HG03575 (cell line): ENCODE measurements at regions not wholly inside any gene's neighbourhood (a gene's known extent, or its start where the extent isn't known, plus 50 kb on each side); places are given as distances from the start of the nearest gene placed in this dataset.
A peak's percentile ranks its signal among the peaks of the same experiment; 100 is the strongest.
"Not testable (repeated sequence)": the region's sequence is repeated elsewhere in the genome, so short reads cannot be mapped to it uniquely, and the experiment has no call there.

Source experiments
- ATAC-seq: cut with Tn5 transposase; IDR thresholded peaks from one replicate; pipeline ENCODE4 v1.9.1; 2021; ENCODE audit not compliant: unreplicated experiment, insufficient number of reproducible peaks, low FRiP score; ENCODE audit errors: extremely low read depth

DNA sequence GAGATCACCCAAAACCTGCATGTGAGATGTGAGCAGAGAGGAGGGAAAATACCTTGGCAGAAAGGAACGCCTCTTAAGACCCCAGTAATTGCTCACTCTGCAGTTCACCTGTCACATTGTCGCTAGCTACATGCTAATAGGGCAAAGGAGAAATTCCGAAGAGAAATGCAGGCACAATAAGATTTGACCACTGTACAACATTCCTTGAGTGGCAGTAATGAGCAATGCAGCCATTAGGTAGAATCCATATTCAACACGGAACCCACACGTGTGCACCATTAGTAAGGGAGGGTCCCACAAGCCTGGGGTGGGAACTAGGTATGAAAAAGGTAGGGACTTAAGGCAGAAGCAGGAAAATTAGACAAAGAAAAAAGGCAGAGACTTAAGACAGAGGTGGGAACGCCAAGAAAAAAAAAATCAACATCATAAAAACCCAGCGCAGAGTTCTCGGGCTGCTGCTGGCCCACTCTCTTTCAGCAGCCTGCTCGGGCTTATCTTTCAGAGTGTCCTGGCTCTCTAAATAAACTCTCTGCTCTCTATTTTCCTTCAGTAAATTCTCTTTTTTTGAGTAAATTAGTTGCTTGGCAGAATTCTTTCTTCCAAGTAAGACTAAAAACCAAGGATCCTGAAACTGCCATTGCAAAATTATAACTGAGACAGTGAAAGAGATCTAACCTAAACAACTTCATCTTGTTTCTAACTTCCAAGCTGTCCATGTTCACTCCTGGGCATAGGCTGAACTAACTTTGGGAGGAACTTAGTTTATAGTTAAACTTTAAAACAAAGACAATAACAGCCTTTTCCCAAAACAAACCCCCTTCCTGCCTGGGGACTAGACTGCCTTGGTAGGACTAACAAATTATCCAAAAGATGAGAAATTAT is 116.5 kb downstream of the CD24 start:
- no peak for ATAC-seq

DNA sequence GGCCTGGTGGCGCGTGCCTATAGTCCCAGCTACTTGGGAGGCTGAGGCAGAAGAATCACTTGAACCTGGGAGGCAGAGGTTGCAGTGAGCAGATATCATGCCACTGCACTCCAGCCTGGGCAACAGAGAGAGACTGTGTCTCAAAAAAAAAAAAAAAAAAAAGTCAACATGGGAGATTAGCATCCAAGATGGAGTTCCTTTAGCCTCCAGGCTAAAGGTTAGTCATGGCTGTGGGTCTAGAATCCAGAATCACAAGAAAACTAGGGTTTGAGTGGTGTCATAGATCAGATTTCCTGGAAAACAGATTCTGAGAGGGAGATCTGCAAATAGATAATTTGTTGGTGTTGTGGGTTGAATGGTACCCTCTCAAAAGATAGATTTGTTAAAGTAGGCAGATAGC is 117.2 kb downstream of the CD24 start:
- ATAC-seq, result not testable (repeated sequence)

DNA sequence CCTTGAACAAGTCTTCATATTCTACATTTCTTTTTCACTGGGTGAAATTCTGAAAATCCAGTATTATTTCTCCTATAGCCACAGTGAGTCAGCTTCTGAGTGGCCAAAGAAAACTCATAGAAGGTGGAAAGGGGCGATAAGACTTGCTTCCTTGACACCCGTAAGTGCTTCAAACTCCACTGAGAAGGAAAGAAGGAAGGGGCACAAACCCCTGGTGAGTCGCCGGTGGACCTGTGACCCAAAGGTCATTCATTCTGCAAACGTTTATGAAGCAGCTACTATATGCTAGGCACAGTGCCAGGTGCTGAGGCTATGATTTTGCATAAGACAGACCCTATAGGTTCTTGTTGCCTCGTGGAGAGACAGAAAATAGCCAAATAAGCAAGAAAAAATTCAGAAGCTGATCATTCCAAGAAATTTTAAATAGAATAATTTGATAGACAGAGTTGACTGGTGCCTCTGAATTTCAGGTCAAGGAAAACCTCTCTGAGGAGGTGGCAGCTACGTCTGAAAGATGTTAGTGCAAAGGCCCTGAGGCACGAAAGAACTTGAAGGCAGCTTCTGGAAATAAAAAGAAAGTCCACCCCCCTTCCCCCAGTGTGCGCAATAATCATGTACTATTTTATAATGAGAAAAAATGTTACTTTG is 118.2 kb downstream of the CD24 start:
- ATAC-seq, result no peak

DNA sequence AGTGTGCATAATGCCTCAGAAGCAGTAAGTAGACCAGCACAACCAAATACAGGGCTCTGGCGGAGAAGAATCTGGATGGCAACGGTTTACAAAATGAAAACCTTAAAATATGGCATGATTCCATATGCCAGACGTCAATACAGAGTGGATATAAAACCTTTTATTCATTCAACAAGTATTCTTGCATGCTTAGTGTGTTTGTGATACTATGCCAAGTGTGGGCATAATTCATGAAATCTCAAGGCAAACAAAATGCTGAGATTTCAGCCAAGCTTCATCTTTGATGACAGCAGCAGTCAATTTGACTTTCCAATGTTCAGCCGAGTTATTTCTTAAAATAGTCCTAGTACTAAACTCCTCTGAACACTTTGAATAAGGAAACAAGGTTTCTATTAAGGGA is 119.4 kb downstream of the CD24 start:
- no peak for ATAC-seq

DNA sequence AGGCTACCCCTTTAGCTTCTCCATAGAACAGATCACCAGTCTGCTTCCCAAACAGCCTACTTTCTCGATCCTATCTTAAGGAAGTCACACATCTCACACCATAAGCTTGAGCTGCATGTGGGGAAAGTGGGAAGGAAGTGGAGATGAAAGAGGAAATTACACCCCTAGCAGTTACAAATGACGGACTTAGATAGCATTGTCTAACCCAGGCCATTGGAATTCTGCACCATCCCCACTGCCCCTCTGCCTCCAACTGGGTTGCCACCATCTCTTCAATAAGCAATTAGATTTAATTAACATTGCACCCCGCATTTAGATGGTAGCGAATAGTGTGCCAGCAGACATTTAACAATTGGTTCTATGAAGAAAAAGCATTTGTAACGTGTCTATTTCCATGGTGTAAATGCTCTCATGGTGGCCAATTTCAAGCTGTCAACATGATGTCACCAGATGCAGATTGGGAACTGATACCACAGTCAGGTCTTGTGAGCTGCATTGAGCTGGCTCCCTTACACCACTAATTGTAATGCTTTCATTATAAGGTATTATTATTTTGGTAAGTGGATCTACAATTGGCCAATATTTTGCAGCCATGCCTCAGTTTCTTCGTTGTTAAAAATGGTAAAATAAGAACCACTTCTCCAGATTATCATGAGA is 124.7 kb downstream of the CD24 start:
- no peak for ATAC-seq

DNA sequence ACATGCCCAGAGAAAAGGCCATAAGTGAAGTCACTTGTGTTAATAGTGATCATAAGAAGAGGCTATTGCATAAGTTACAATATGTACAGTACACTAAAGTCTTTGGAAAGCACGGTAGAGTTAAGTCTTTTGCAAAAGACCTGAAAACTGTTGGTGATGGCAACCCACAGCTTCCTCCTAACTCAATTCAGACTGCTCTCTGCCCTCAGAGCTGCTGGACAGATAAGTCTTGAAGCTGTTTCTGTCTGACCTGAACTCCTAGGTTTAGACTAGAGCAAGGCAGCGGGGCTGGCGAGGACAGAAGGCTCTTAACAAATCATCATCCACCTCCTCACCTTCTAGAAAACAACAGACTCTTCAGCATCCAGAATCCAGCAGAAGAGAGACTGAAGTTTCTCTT is 125.4 kb downstream of the CD24 start:
- ATAC-seq, result no peak

DNA sequence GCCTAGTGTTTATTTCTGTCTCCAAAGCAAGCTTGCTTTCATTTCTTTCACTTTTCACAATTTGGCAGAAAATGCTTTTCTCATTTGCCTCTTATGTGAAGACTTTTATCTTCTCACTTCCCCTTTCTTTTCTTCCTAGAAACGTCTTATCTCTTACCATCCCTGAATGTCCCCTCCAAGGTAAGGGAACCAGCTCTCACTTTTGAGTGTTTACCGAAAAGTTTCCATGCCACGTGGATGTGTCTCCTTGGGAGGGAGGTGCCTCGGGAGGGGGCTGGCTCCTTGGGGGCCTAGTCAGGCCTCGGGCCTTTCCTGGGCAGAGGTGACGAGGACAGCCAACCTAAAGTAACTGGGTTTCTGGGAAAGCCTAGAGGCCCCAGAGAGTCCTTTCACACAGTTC is 127.4 kb downstream of the CD24 start:
- ATAC-seq, result no peak

DNA sequence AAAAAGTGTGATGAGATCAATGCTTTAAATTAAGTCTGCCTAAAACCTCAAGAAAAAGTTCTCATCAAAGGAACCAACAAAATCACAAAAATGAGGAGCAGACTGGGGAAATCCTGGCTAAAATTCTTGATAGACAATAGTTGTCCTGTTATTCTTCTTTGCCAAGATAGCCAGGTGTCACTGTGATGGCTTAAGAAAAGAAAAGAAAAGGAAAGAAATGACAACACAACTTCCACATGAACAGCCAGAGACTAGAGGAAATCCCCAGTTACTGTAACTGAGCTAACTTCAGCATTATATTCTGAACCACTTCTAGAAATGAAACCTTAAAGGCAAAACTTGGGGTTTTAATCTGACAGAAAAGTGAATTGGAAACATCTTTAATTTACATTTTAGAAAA is 129.6 kb downstream of the CD24 start:
- ATAC-seq, result peak; percentile 54

DNA sequence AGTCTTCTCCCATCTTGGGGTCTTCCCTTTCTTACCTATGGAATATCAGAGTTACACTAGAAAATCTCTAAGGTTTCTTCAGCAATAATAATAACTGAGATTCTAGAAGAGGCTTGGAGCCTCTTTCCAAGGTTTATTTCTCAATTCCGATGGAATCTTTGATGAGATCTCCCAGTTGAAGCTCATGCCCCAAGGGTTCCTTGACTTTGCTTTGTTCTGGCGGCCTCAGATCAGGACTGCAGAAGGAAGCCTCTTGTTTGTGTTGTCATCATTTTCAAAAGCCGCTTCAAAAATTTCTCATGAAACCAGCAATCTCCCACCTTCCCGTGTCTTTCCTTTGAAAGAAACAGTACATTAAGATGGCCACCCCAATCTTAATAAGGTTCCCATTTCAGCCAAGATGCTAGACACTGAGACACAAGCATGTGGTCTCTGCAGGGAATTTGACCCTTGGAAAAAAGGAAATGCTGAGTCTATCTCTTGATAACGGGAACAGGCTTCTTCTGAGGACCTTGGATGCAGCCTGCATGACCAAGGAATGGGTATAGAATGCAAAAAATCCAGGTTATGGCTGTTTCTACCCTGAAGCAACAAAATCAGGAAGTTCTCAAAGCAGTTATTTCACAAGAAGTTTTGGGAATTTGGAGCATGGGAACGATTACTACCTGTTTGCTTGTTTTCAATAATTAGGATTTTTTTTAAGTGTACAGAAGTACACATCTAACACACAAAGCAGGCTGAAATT is 141.6 kb downstream of the CD24 start:
- no peak for ATAC-seq

DNA sequence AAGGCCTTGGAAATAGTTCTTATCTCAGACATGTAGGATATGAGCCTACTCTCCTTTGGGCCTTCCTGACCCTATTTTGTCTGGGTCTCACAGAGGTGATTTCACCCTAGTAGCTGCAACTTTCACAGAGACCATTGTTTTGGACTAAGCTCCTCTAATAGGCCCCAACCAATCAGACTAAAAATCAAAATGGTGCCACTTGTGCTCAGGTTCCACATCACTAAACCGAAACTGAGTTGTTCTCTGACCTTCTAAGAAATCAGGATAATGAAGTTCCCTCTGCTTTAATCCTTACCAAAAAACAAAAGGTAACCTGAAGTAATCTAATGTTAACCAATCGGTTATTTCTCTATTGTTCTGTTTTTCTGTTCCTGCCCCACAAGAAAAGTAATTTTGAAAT is 143.6 kb downstream of the CD24 start:
- no peak for ATAC-seq

DNA sequence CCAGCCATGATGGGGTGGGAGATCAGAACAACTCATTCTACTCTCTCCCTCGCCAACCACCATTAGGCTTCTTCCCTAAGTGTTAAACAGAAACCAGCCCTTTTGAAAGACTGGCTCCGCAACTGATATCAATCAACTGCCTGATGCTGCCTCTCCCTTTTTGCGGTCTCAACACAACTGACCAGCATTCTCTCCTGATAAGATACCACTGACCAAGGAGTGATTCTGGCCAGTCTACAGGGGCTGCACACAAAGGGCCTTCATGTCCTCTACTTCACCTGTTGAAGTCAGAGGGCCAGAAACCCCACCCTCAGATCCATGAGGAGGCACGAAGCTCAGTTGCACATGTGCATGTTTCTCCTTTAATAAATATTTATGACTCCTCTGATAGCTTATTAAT is 145.1 kb downstream of the CD24 start:
- ATAC-seq, result no peak

DNA sequence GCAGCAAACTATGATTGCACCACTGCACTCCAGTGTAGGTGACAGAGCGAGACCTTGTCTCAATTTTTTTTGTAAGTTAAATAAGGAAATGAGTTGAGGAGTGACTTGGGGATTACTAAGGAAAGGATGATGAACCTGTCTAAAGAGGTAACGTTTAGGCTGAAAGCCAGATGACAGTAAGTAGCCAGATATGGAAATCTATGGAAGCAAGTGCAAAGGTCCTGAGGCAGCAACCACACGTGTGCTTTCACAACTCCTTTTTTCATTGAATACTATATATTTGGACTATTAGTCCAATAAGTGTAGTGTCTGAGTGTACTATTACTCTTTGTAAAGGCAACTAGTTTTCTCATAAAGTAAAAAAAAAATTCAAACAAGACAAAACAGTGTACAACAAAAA is 147.4 kb downstream of the CD24 start:
- no peak for ATAC-seq

DNA sequence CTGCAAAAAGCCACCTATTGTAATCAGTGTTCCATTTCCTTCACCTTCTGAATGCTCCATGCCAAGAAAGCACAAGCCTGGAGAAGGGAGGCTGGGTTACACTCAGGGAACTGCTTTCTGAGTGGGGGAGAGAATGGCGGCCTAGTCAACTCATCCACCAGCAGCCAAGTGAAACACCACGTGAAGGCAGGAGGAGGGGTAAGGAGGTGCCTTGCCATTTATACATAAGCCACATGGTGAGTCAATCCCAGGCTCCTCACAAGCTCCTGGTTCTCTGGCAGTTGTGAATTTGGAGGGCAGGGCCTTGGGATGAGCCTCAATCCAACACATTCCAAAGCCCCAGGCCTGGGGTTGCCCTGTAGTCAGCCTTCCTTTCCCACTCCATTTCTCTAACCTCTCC is 149.4 kb downstream of the CD24 start:
- no peak for ATAC-seq

DNA sequence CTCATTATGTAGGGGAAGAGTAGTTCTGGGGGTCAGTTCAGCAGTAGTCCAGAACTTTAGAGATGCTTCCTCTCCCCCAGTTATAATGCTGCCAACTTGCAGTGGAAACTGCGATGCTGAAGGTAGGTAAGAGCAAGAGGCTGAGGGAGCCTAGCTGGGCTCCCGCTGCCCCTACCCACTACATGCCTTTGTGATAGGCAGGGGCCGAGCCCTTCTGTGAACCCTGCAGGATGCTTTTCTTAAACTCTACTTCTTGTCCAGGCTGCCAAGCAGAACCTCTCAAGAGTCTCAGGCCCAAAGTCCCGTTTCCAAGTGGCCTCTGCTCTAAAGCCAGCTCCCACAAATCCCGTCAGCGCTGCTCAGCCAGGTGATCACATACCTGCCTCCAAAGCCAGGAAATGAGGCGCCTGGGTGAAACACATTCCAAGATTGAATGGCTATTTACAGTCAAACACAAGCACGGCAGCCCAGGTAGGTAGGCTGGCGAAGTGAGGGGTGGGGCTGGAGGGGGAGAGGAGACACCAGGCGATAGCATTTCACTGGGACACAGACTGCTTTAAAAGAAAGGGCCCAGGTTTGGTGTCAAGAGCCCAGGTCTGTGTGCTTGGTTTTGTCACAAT is 150.7 kb downstream of the CD24 start:
- no peak for ATAC-seq

DNA sequence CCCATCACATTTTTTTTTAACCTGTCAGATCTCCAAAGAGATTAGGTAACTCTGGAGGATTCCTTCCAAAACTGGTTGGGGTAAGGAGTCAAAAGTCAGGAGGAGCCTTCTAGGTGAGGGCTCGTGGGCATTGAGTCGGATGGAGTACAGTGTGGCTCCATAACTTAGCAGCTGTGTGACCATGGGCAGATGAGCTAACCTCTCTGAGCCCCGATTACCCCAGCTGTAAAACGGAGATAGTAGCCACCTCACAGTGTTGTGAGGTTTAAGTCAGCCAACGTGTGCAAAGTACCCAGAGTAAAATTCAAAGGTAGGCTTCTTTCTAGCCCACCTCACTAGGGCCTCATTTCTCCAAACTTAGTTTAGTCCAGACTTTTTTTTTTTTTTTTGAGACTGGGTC is 151.5 kb downstream of the CD24 start:
- ATAC-seq, result no peak

DNA sequence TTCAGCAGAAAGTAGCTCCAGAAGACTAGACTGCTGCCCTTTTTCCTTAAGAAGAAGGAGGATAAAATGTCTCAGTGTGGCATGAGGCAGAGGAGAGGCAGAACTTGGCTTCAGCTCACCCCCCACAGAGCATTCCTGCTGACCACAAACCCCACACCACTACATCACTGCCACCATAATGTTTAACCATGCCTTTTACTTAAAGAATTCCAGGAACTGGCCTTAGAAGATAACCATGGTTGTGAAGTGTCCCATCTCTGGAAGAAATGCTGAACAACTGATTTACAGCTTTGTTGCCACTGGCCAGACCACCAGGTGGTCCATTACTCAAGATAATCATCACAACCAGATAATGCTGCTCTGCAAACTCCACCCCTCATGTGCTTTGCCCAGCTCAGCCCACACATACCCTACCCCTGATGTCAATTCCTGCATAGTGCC is 154.1 kb downstream of the CD24 start:
- no peak for ATAC-seq

DNA sequence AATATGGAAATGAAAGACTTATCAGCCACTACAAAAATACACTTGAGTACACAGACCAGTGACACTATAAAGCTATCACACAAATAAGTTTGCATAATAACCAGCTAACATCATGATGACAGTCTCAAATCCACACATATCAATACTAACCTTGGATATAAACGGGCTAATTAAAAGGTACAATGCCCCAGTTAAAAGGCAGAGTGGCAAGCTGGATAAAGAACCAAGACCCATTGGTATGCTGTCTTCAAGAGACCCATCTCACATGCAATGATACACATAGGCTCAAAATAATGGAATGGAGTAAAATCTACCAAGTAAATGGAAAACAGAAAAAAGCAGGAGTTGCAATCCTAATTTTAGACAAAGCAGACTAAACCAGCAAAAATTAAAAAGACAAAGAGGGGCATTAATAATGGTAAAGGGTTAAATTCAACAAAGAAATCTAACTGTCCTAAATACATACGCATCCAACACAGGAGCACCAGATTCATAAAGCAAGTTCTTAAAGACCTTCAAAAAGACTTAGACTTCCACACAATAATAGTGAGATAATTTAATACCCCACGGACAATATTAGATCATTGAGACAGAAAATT is 163.3 kb downstream of the CD24 start:
- no peak for ATAC-seq

DNA sequence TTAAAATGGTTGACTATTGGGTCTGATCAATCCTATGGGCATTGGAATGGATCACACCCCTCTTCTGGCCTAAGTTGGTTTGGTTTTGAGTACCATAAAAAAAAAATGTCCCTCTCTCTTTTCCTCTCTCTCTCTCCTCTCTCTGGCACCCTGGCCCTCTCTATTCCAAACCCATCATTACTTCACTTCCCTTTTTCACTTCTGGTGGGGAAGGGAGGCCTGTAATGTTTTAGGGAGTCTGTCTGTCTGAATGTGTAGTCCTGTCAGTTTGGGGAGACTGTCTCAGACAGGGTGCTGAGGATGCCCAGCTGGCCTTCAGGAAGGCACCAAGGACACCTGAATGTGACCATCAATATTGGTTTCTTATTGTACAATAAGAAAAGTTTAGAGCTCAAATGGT is 165.8 kb downstream of the CD24 start:
- ATAC-seq, result no peak
